ENCODE measurements at regions not wholly inside any gene's neighbourhood (a gene's known extent, or its start where the extent isn't known, plus 50 kb on each side); places are given as distances from the start of the nearest gene placed in this dataset.

GRCh38 chr3:181952221-181952620, 240.5 kb downstream of the SOX2 start:
- no peak overlapping the region for H3K4me3 ChIP-seq (ENCODE audit: low read depth, low read length)
- H3K36me3 ChIP-seq (ENCODE audit: control insufficient read depth, insufficient read depth, low read length) = no peaks in the 10 kb centered on the region
- no peak overlapping the region for H3K9ac ChIP-seq (ENCODE audit: low read depth, low read length)
- H3K9me3 ChIP-seq (ENCODE audit: control insufficient read depth, insufficient read depth, low read length) = no peaks in the 10 kb centered on the region
- H3K27me3 ChIP-seq (ENCODE audit: control insufficient read depth, insufficient read depth, low read length) = no peaks in the 10 kb centered on the region
- H3K4me1 ChIP-seq (ENCODE audit: control insufficient read depth, insufficient read depth, low read length) = peaks cover 8% of the 10 kb centered on the region

- no peak overlapping the region for H3K4me3 ChIP-seq (ENCODE audit: low read depth, low read length)
- peaks cover 8% of the 10 kb centered on the region for H3K4me1 ChIP-seq (ENCODE audit: control insufficient read depth, insufficient read depth, low read length)
- H3K9ac ChIP-seq (ENCODE audit: low read depth, low read length) = no peak overlapping the region
- H3K36me3 ChIP-seq (ENCODE audit: control insufficient read depth, insufficient read depth, low read length) = no peaks in the 10 kb centered on the region
- no peaks in the 10 kb centered on the region for H3K27me3 ChIP-seq (ENCODE audit: control insufficient read depth, insufficient read depth, low read length)
- H3K9me3 ChIP-seq (ENCODE audit: control insufficient read depth, insufficient read depth, low read length) = no peaks in the 10 kb centered on the region
Measured at GRCh38 chr3:181952929-181953328, 241.2 kb downstream of the SOX2 start.

GRCh38 chr3:181955566-181955965, 243.8 kb downstream of the SOX2 start:
- Histone ChIP-seq H3K9me3 (ENCODE audit: control insufficient read depth, insufficient read depth, low read length) (no peaks in the 10 kb centered on the region), H3K27me3 (ENCODE audit: control insufficient read depth, insufficient read depth, low read length) (no peaks in the 10 kb centered on the region), H3K36me3 (ENCODE audit: control insufficient read depth, insufficient read depth, low read length) (no peaks in the 10 kb centered on the region), H3K9ac (ENCODE audit: low read depth, low read length) (no peak overlapping the region), H3K4me1 (ENCODE audit: control insufficient read depth, insufficient read depth, low read length) (peaks cover 8% of the 10 kb centered on the region), H3K4me3 (ENCODE audit: low read depth, low read length) (no peak overlapping the region)

GRCh38 chr3:181956122-181956521, 244.4 kb downstream of the SOX2 start:
- Histone ChIP-seq H3K9me3 (ENCODE audit: control insufficient read depth, insufficient read depth, low read length) (no peaks in the 10 kb centered on the region), H3K4me1 (ENCODE audit: control insufficient read depth, insufficient read depth, low read length) (peaks cover 8% of the 10 kb centered on the region), H3K27me3 (ENCODE audit: control insufficient read depth, insufficient read depth, low read length) (no peaks in the 10 kb centered on the region), H3K9ac (ENCODE audit: low read depth, low read length) (no peak overlapping the region), H3K36me3 (ENCODE audit: control insufficient read depth, insufficient read depth, low read length) (no peaks in the 10 kb centered on the region), H3K4me3 (ENCODE audit: low read depth, low read length) (no peak overlapping the region)

- H3K9ac ChIP-seq (ENCODE audit: low read depth, low read length) = no peak overlapping the region
- no peak overlapping the region for H3K4me3 ChIP-seq (ENCODE audit: low read depth, low read length)
- peaks cover 7% of the 10 kb centered on the region for H3K4me1 ChIP-seq (ENCODE audit: control insufficient read depth, insufficient read depth, low read length)
- H3K9me3 ChIP-seq (ENCODE audit: control insufficient read depth, insufficient read depth, low read length) = no peaks in the 10 kb centered on the region
- no peaks in the 10 kb centered on the region for H3K27me3 ChIP-seq (ENCODE audit: control insufficient read depth, insufficient read depth, low read length)
- no peaks in the 10 kb centered on the region for H3K36me3 ChIP-seq (ENCODE audit: control insufficient read depth, insufficient read depth, low read length)
Measured at GRCh38 chr3:181966393-181966792, 254.7 kb downstream of the SOX2 start.

- no peaks in the 10 kb centered on the region for H3K36me3 ChIP-seq (ENCODE audit: control insufficient read depth, insufficient read depth, low read length)
- H3K9me3 ChIP-seq (ENCODE audit: control insufficient read depth, insufficient read depth, low read length) = no peaks in the 10 kb centered on the region
- no peaks in the 10 kb centered on the region for H3K27me3 ChIP-seq (ENCODE audit: control insufficient read depth, insufficient read depth, low read length)
- H3K4me3 ChIP-seq (ENCODE audit: low read depth, low read length) = no peak overlapping the region
- peaks cover 7% of the 10 kb centered on the region for H3K4me1 ChIP-seq (ENCODE audit: control insufficient read depth, insufficient read depth, low read length)
- H3K9ac ChIP-seq (ENCODE audit: low read depth, low read length) = no peak overlapping the region
Measured at GRCh38 chr3:181969925-181970324, 258.2 kb downstream of the SOX2 start.

- Histone ChIP-seq H3K9ac (ENCODE audit: low read depth, low read length) (no peak overlapping the region), H3K36me3 (ENCODE audit: control insufficient read depth, insufficient read depth, low read length) (no peaks in the 10 kb centered on the region), H3K4me3 (ENCODE audit: low read depth, low read length) (no peak overlapping the region), H3K27me3 (ENCODE audit: control insufficient read depth, insufficient read depth, low read length) (no peaks in the 10 kb centered on the region), H3K9me3 (ENCODE audit: control insufficient read depth, insufficient read depth, low read length) (no peaks in the 10 kb centered on the region), H3K4me1 (ENCODE audit: control insufficient read depth, insufficient read depth, low read length) (peaks cover 2% of the 10 kb centered on the region)
Measured at GRCh38 chr3:181971424-181971823, 259.7 kb downstream of the SOX2 start.

GRCh38 chr3:181974198-181974597, 262.5 kb downstream of the SOX2 start:
- Histone ChIP-seq H3K4me3 (ENCODE audit: low read depth, low read length) (no peak overlapping the region), H3K9me3 (ENCODE audit: control insufficient read depth, insufficient read depth, low read length) (no peaks in the 10 kb centered on the region), H3K4me1 (ENCODE audit: control insufficient read depth, insufficient read depth, low read length) (no peaks in the 10 kb centered on the region), H3K27me3 (ENCODE audit: control insufficient read depth, insufficient read depth, low read length) (no peaks in the 10 kb centered on the region), H3K9ac (ENCODE audit: low read depth, low read length) (no peak overlapping the region), H3K36me3 (ENCODE audit: control insufficient read depth, insufficient read depth, low read length) (no peaks in the 10 kb centered on the region)

- Histone ChIP-seq H3K36me3 (ENCODE audit: control insufficient read depth, insufficient read depth, low read length) (no peaks in the 10 kb centered on the region), H3K9ac (ENCODE audit: low read depth, low read length) (no peak overlapping the region), H3K9me3 (ENCODE audit: control insufficient read depth, insufficient read depth, low read length) (no peaks in the 10 kb centered on the region), H3K4me3 (ENCODE audit: low read depth, low read length) (no peak overlapping the region), H3K4me1 (ENCODE audit: control insufficient read depth, insufficient read depth, low read length) (no peaks in the 10 kb centered on the region), H3K27me3 (ENCODE audit: control insufficient read depth, insufficient read depth, low read length) (no peaks in the 10 kb centered on the region)
Measured at GRCh38 chr3:181976526-181976925, 264.8 kb downstream of the SOX2 start.

- no peak overlapping the region for H3K4me3 ChIP-seq (ENCODE audit: low read depth, low read length)
- H3K36me3 ChIP-seq (ENCODE audit: control insufficient read depth, insufficient read depth, low read length) = no peaks in the 10 kb centered on the region
- no peaks in the 10 kb centered on the region for H3K4me1 ChIP-seq (ENCODE audit: control insufficient read depth, insufficient read depth, low read length)
- H3K9ac ChIP-seq (ENCODE audit: low read depth, low read length) = no peak overlapping the region
- no peaks in the 10 kb centered on the region for H3K27me3 ChIP-seq (ENCODE audit: control insufficient read depth, insufficient read depth, low read length)
- no peaks in the 10 kb centered on the region for H3K9me3 ChIP-seq (ENCODE audit: control insufficient read depth, insufficient read depth, low read length)
Measured at GRCh38 chr3:181985386-181985785, 273.7 kb downstream of the SOX2 start.

GRCh38 chr3:181987736-181988135, 276.0 kb downstream of the SOX2 start:
- H3K27me3 ChIP-seq (ENCODE audit: control insufficient read depth, insufficient read depth, low read length) = no peaks in the 10 kb centered on the region
- no peak overlapping the region for H3K4me3 ChIP-seq (ENCODE audit: low read depth, low read length)
- no peaks in the 10 kb centered on the region for H3K4me1 ChIP-seq (ENCODE audit: control insufficient read depth, insufficient read depth, low read length)
- H3K36me3 ChIP-seq (ENCODE audit: control insufficient read depth, insufficient read depth, low read length) = no peaks in the 10 kb centered on the region
- H3K9ac ChIP-seq (ENCODE audit: low read depth, low read length) = no peak overlapping the region
- no peaks in the 10 kb centered on the region for H3K9me3 ChIP-seq (ENCODE audit: control insufficient read depth, insufficient read depth, low read length)

GRCh38 chr3:181998828-181999227, 287.1 kb downstream of the SOX2 start:
- Histone ChIP-seq H3K27me3 (ENCODE audit: control insufficient read depth, insufficient read depth, low read length) (no peaks in the 10 kb centered on the region), H3K4me1 (ENCODE audit: control insufficient read depth, insufficient read depth, low read length) (no peaks in the 10 kb centered on the region), H3K36me3 (ENCODE audit: control insufficient read depth, insufficient read depth, low read length) (no peaks in the 10 kb centered on the region), H3K9ac (ENCODE audit: low read depth, low read length) (no peak overlapping the region), H3K4me3 (ENCODE audit: low read depth, low read length) (no peak overlapping the region), H3K9me3 (ENCODE audit: control insufficient read depth, insufficient read depth, low read length) (no peaks in the 10 kb centered on the region)

GRCh38 chr3:181999314-181999713, 287.6 kb downstream of the SOX2 start:
- Histone ChIP-seq H3K4me3 (ENCODE audit: low read depth, low read length) (no peak overlapping the region), H3K27me3 (ENCODE audit: control insufficient read depth, insufficient read depth, low read length) (no peaks in the 10 kb centered on the region), H3K9ac (ENCODE audit: low read depth, low read length) (no peak overlapping the region), H3K36me3 (ENCODE audit: control insufficient read depth, insufficient read depth, low read length) (no peaks in the 10 kb centered on the region), H3K4me1 (ENCODE audit: control insufficient read depth, insufficient read depth, low read length) (no peaks in the 10 kb centered on the region), H3K9me3 (ENCODE audit: control insufficient read depth, insufficient read depth, low read length) (no peaks in the 10 kb centered on the region)
